ENCODE measurements at regions not wholly inside any gene's neighbourhood (a gene's known extent, or its start where the extent isn't known, plus 50 kb on each side); places are given as distances from the start of the nearest gene placed in this dataset.
"Not testable (repeated sequence)": the region's sequence is repeated elsewhere in the genome, so short reads cannot be mapped to it uniquely, and the experiment has no call there.

DNA sequence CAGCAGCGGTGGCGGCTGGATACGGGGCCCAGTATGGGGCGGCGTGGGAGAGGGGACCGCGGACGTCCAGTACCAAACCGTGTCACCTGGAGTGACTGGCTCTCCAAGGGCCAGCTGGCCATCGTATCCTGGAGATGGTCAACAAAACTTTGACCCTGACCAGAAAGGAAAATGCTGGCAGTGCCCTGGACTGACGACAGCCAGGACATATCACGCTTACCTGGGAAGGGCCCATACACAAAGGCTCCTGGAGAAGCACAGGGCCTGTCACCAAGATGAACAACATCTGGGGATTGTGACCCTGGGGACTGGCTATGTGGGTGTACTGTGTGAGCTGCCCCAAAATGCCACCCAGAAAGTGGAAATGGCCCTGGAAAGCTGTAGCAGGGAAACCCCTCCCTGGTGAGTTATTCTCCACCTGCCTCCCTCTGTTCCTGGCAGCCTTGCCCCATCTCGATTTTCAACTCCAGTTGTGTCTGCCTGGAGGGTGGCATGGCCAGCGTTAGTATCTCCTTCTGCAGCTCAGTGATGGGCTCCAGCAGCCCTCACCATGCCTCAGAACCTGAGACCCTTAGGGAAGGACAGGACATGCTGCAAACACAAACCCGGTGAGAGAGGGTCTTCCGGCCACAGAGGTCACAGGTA lies 117.6 kb upstream of the KCNJ18 start:
- H3K4me1 ChIP-seq (ENCODE audit: control insufficient read depth, insufficient read depth, low read length); H3K36me3 ChIP-seq (ENCODE audit: control insufficient read depth, insufficient read depth, low read length); H3K27ac ChIP-seq (ENCODE audit: low read length); DNase-seq; H3K27me3 ChIP-seq (ENCODE audit: control insufficient read depth, insufficient read depth, low read length); H3K9me3 ChIP-seq (replicated peaks; ENCODE audit: control insufficient read depth, low read depth, low read length); H3K4me3 ChIP-seq (ENCODE audit: low read length): not testable (repeated sequence)
- 69% methylated on average over 2 of the region's 16 CpGs for WGBS (ENCODE audit: insufficient coverage)

DNA sequence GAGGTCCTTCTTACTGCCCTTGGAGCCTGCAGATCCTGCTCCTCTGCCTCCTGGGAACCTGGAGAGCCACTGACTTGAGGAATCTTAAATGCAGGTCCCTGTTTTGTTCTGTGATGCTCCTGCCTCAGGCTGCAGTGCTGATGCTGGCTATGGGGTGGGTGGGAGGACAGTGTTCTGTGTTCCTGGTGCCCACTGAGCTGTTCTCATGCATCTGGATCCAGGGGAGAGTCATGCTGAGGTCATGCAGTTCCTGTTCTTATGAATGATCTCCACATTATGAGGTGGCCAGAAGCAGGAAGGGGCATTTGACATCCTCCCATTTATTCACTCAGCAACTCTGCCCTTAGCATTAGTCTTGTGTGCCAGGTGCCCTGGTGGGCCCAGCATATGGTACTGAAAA lies 113.5 kb upstream of the KCNJ18 start:
- H3K27me3 ChIP-seq (ENCODE audit: control insufficient read depth, insufficient read depth, low read length); H3K4me3 ChIP-seq (ENCODE audit: low read length); H3K27ac ChIP-seq (ENCODE audit: low read length); H3K4me1 ChIP-seq (ENCODE audit: control insufficient read depth, insufficient read depth, low read length); DNase-seq; H3K9me3 ChIP-seq (replicated peaks; ENCODE audit: control insufficient read depth, low read depth, low read length); H3K36me3 ChIP-seq (ENCODE audit: control insufficient read depth, insufficient read depth, low read length): not testable (repeated sequence)

DNA sequence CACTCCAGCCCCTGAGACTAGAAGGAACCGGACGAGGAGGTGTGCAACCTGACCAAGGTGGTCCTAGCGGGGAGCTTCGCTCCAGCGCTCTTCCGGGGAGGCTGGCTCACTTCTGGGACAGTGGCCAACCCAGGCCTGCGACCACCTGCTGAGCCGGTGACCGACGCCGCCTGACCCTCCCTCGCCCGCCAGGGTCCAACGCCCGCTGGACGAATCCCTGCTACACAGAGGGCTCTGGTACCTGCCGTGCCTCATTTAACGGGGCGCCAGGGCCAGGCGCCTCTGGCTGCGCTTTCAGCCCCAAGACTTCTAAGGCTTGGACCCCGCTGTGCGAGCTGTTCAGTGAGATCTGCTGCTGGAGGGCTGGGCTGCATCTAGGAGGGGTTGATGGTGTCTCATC lies 99.5 kb upstream of the KCNJ18 start:
- no peak overlapping the region for H3K4me3 ChIP-seq (ENCODE audit: low read length)
- DNase-seq: no peak
- no peak overlapping the region for H3K27ac ChIP-seq (ENCODE audit: low read length)
- H3K36me3 ChIP-seq (ENCODE audit: control insufficient read depth, insufficient read depth, low read length): no peaks in the 10 kb centered on the region
- WGBS (ENCODE audit: insufficient coverage): 94% methylated on average over 21 of the region's 23 CpGs
- peaks cover 6% of the 10 kb centered on the region for H3K9me3 ChIP-seq (replicated peaks; ENCODE audit: control insufficient read depth, low read depth, low read length)
- no peaks in the 10 kb centered on the region for H3K27me3 ChIP-seq (ENCODE audit: control insufficient read depth, insufficient read depth, low read length)
- H3K4me1 ChIP-seq (ENCODE audit: control insufficient read depth, insufficient read depth, low read length): no peaks in the 10 kb centered on the region

DNA sequence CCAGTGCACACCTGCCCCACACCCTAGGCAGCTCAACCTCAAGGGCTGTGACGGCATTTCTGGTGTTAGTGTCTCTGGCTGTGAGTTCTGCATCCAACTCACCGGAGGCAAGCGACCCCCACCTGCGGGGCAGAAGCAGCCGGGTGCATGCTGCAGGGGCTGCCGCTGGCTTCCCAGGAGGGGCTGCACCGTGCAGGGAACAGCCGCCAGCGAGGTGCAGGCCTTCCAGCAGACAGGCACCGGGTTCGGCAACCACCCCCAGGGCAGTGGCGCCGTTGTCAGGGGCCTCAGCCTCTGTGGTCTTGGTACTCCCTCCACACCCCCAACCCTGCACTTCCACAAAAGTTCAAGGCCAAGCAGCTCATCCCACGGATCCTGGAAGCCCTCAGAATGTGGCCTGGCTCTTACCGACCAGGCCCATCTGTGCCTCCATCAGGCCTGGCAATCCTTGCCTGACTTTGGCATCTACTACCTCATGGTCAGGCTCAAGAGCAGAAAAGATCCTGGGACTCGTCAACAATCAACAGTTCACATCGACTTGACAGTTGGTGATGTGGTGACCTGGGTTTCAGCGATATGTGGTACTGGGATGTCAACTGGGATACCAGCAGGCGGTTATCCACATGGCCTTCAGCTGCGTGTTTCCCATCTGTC lies 98.7 kb upstream of the KCNJ18 start:
- H3K9me3 ChIP-seq (replicated peaks; ENCODE audit: control insufficient read depth, low read depth, low read length); H3K27me3 ChIP-seq (ENCODE audit: control insufficient read depth, insufficient read depth, low read length); H3K27ac ChIP-seq (ENCODE audit: low read length); H3K4me3 ChIP-seq (ENCODE audit: low read length); DNase-seq; H3K36me3 ChIP-seq (ENCODE audit: control insufficient read depth, insufficient read depth, low read length); H3K4me1 ChIP-seq (ENCODE audit: control insufficient read depth, insufficient read depth, low read length): not testable (repeated sequence)
- 87% methylated on average over 13 of the region's 20 CpGs for WGBS (ENCODE audit: insufficient coverage)

DNA sequence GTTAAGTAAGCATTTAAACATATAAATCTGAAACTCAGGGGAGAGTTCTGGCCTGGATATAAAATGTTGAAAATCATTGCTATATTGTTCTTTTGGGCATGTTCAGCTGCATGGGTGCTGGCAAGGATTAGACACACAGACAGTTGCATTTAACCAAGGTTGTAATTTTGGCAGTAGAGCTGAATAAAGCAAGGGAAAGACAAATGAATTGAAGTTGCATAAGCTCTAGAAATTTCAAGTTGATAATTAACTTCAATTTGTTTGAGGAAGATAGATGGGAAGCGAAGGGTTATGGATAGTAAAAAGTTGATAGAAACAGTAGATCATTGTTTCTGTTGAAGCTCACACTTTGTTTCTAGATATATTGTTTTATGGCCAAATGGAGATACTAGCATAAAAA lies 97.2 kb upstream of the KCNJ18 start:
- Histone ChIP-seq H3K36me3 (ENCODE audit: control insufficient read depth, insufficient read depth, low read length) (no peaks in the 10 kb centered on the region), H3K9me3 (replicated peaks; ENCODE audit: control insufficient read depth, low read depth, low read length) (peaks cover 14% of the 10 kb centered on the region), H3K27ac (ENCODE audit: low read length) (no peak overlapping the region), H3K27me3 (ENCODE audit: control insufficient read depth, insufficient read depth, low read length) (no peaks in the 10 kb centered on the region), H3K4me1 (ENCODE audit: control insufficient read depth, insufficient read depth, low read length) (no peaks in the 10 kb centered on the region), H3K4me3 (ENCODE audit: low read length) (no peak overlapping the region)
- DNase-seq: no peak
- WGBS (ENCODE audit: insufficient coverage): no CpG with 5 or more reads among the region's 1 CpG

DNA sequence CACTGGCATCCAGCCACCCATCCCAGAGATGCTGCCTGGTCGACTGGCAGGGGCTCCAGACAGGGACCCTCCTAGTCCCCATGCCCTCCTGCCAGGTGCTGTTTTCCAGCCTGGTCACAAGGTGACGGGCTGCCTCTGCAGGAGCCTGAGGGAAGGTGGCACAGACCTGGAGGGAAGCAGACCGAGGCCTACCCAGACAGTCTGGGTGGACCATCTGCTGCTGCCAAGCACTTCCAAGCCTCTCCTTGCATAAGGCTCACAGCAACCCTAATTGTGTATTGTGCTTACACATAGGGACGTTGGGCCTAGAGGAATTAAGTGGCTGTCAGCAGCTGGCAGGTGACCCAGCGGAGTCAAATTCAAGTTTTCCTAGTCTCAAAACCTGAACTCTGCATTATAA lies 90.1 kb upstream of the KCNJ18 start:
- Histone ChIP-seq H3K27ac (ENCODE audit: low read length) (no peak overlapping the region), H3K9me3 (replicated peaks; ENCODE audit: control insufficient read depth, low read depth, low read length) (peaks cover 8% of the 10 kb centered on the region), H3K4me1 (ENCODE audit: control insufficient read depth, insufficient read depth, low read length) (no peaks in the 10 kb centered on the region), H3K4me3 (ENCODE audit: low read length) (no peak overlapping the region), H3K27me3 (ENCODE audit: control insufficient read depth, insufficient read depth, low read length) (no peaks in the 10 kb centered on the region), H3K36me3 (ENCODE audit: control insufficient read depth, insufficient read depth, low read length) (no peaks in the 10 kb centered on the region)
- DNase-seq: no peak
- WGBS (ENCODE audit: insufficient coverage): 55% methylated on average over 3 of the region's 5 CpGs

DNA sequence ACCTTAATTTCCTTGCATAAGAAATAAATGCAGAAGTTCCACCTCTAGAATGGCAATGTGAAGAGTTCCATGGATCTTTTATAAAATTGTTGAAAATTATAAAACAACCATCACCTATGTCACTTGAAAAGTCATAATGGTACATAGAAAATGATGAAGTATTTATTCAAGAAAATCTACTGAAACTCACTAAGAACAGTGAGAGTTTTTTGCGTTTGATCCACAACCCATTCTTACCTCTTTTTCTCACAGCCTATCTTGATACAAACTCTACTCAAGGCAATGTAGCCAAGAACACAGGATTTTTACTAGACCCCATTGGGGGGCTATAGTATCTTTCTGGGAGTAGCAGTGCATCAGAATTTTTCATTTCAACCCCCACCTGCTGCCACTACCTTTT lies 89.0 kb upstream of the KCNJ18 start:
- H3K27me3 ChIP-seq (ENCODE audit: control insufficient read depth, insufficient read depth, low read length); H3K36me3 ChIP-seq (ENCODE audit: control insufficient read depth, insufficient read depth, low read length); H3K4me1 ChIP-seq (ENCODE audit: control insufficient read depth, insufficient read depth, low read length); H3K4me3 ChIP-seq (ENCODE audit: low read length); H3K27ac ChIP-seq (ENCODE audit: low read length); DNase-seq; H3K9me3 ChIP-seq (replicated peaks; ENCODE audit: control insufficient read depth, low read depth, low read length): not testable (repeated sequence)
- WGBS (ENCODE audit: insufficient coverage): no CpG with 5 or more reads among the region's 1 CpG

DNA sequence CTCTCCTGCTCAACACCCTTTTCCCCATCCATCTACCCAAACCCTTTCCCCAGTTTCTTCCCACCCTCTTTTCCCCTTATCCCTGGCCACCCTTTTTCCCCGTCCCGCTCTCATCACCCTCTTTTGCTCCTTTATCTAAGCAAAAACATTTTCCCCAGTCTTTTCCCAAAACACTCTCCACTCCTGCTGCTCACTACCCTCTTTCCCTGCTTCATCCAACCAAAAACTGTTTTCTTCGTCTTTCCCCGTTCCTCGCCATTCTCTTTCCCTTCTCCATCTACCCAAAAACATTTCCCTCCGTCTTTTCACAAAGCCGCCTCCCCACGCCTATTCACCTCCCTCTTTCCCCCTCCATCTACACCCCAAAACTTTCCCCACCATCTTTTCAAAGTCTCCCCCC lies 80.9 kb upstream of the KCNJ18 start:
- not testable (repeated sequence) for H3K4me3 ChIP-seq (ENCODE audit: low read length); H3K27ac ChIP-seq (ENCODE audit: low read length); DNase-seq; H3K27me3 ChIP-seq (ENCODE audit: control insufficient read depth, insufficient read depth, low read length); H3K4me1 ChIP-seq (ENCODE audit: control insufficient read depth, insufficient read depth, low read length); H3K9me3 ChIP-seq (replicated peaks; ENCODE audit: control insufficient read depth, low read depth, low read length); H3K36me3 ChIP-seq (ENCODE audit: control insufficient read depth, insufficient read depth, low read length)
- WGBS (ENCODE audit: insufficient coverage): 91% methylated on average over 8 of the region's 8 CpGs

DNA sequence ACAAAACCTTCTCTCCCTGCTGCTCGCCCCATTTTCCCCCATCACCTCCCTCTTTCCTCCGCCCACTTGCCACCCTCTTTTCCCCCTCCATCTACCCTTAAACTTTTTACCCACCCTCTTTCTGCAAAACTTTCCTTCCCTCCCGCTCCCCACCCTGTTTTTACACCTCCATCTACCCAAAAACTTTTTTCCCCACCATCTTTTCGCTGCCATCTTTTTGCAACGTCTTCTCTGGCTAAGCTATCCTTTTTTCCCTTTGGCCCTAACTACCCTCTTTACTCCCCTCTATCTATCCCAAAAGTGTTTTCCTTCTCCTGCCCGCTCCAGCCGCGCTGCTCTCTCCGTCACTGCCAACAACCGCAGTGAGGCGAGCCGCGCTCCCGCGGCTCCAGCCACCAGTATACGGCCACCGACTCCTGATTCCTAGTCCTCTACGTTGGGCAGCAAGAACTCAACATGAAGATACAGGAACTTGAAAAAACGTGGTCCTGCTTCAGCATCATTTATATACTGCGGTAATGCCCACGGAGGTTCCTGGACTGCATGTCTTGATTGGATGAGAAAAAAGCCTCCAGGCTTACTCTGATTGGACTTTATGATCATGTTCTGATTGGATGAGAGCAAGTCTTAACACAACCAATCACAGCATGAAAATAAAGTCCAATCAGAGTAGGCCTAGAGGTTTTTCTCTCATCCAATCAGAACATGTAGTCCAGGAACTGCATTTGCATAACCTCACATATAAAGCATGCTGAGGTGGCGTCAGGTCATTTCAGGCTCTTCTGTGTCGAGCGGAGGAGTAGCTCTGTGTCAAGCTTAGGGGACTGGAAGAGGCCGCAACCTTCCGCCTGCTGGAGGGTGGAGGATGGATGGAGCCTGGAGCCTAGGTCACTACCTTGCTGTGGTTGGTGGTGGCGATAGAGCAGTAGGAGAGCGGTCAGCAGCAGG lies 79.9 kb upstream of the KCNJ18 start:
- 84% methylated on average over 24 of the region's 28 CpGs for WGBS (ENCODE audit: insufficient coverage)
- DNase-seq: not testable (repeated sequence)

DNA sequence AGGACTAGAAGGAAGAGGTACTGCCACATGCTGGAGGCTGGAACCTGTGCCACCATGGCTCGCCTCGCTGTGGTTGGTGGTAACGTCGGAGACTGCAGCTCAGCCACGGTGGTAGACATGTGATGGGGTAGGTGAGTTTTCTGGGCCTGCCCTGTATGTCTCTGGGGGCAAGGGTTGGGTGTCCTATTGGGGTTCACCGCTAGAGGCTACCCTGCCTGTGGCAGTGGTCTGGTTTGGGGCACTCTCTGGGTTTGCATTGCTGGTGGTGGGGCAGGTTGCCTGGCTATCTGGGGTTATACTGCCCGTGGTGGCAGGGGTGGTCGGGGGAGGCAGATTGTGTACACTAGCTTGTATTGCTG lies 79.3 kb upstream of the KCNJ18 start:
- H3K9me3 ChIP-seq (replicated peaks; ENCODE audit: control insufficient read depth, low read depth, low read length): no peaks in the 10 kb centered on the region
- H3K4me3 ChIP-seq (ENCODE audit: low read length): no peak overlapping the region
- H3K4me1 ChIP-seq (ENCODE audit: control insufficient read depth, insufficient read depth, low read length): no peaks in the 10 kb centered on the region
- H3K27ac ChIP-seq (ENCODE audit: low read length): no peak overlapping the region
- no peak for DNase-seq
- H3K36me3 ChIP-seq (ENCODE audit: control insufficient read depth, insufficient read depth, low read length): no peaks in the 10 kb centered on the region
- 91% methylated on average over 8 of the region's 8 CpGs for WGBS (ENCODE audit: insufficient coverage)
- H3K27me3 ChIP-seq (ENCODE audit: control insufficient read depth, insufficient read depth, low read length): no peaks in the 10 kb centered on the region

More for the DNA sequence above, 79.9 kb upstream of the KCNJ18 start:
- not testable (repeated sequence) for H3K4me3 ChIP-seq (ENCODE audit: low read length); H3K9me3 ChIP-seq (replicated peaks; ENCODE audit: control insufficient read depth, low read depth, low read length); H3K27ac ChIP-seq (ENCODE audit: low read length); H3K36me3 ChIP-seq (ENCODE audit: control insufficient read depth, insufficient read depth, low read length); H3K27me3 ChIP-seq (ENCODE audit: control insufficient read depth, insufficient read depth, low read length); H3K4me1 ChIP-seq (ENCODE audit: control insufficient read depth, insufficient read depth, low read length)
